Keratinocyte (primary cell): ENCODE measurements at regions not wholly inside any gene's neighbourhood (a gene's known extent, or its start where the extent isn't known, plus 50 kb on each side); places are given as distances from the start of the nearest gene placed in this dataset.

ENCODE experiments used
- DNase-seq: peaks from one replicate; pipeline ENCODE4 v3.0.0-alpha.2; 2011; ENCODE audit warnings: low read depth, missing footprints, low spot score
- FAIRE-seq: peaks from 2 replicates; lab custom pipeline; 2011; peaks lifted over from hg19 to GRCh38; lab: Jason Lieb, UNC
- H2AFZ ChIP-seq: 2 replicates; pipeline ENCODE4 v1.6.0; 2012; ENCODE audit warnings: low read length, control low read depth, inconsistent platforms; ENCODE audit not compliant: control insufficient read depth
- H3K27ac ChIP-seq: 2 replicates; pipeline ENCODE4 v1.5.1; 2011; ENCODE audit warnings: low read length; ENCODE audit not compliant: control insufficient read depth, insufficient read depth
- H3K27me3 ChIP-seq: 3 replicates; pipeline ENCODE4 v1.6.0; 2011; ENCODE audit warnings: low read length; ENCODE audit not compliant: control insufficient read depth, insufficient read depth; ENCODE audit errors: extremely low read depth
- H3K36me3 ChIP-seq, 2 experiments: 2 replicates in 1 of 2; 3 replicates in 1 of 2; pipeline ENCODE4 v1.5.1; 2011; ENCODE audit warnings: low read length in 2 of 2, mild to moderate bottlenecking in 1 of 2; ENCODE audit not compliant: control insufficient read depth in 2 of 2, insufficient read depth in 2 of 2; ENCODE audit errors: extremely low read depth in 1 of 2
- H3K4me1 ChIP-seq: 3 replicates; pipeline ENCODE4 v1.5.1; 2011; ENCODE audit warnings: low read length; ENCODE audit not compliant: control insufficient read depth, insufficient read depth; ENCODE audit errors: extremely low read depth
- H3K4me2 ChIP-seq: 3 replicates; pipeline ENCODE4 v1.6.0; 2011; ENCODE audit warnings: low read depth, low read length; ENCODE audit not compliant: control insufficient read depth, insufficient read depth; ENCODE audit errors: extremely low read depth
- H3K4me3 ChIP-seq, 3 experiments: fragments of 200-600 bp in 1 of 3; sonication (generic) in 1 of 3; 2 replicates in 2 of 3; 3 replicates in 1 of 3; pipeline ENCODE4 v1.5.1; 2011 to 2016; ENCODE audit warnings: low read length in 3 of 3, mild to moderate bottlenecking in 3 of 3, control low read depth in 2 of 3, inconsistent platforms in 1 of 3, low read depth in 1 of 3, mixed read lengths in 1 of 3, mixed run types in 1 of 3, moderate library complexity in 1 of 3; ENCODE audit not compliant: control insufficient read depth in 2 of 3, insufficient read depth in 2 of 3; ENCODE audit errors: extremely low read depth in 1 of 3
- H3K79me2 ChIP-seq: 2 replicates; pipeline ENCODE4 v1.6.0; 2012; ENCODE audit warnings: low read length; ENCODE audit not compliant: control insufficient read depth, insufficient read depth
- H3K9ac ChIP-seq: 3 replicates; pipeline ENCODE4 v1.6.0; 2011; ENCODE audit warnings: low read length; ENCODE audit not compliant: control insufficient read depth, insufficient read depth; ENCODE audit errors: extremely low read depth
- H3K9me1 ChIP-seq: 3 replicates; pipeline ENCODE4 v1.6.0; 2011; ENCODE audit warnings: low read length; ENCODE audit not compliant: control insufficient read depth, insufficient read depth; ENCODE audit errors: extremely low read depth
- H3K9me3 ChIP-seq: 2 replicates; pipeline ENCODE4 v1.5.1; 2012; ENCODE audit warnings: low read depth, low read length; ENCODE audit not compliant: control insufficient read depth
- H4K20me1 ChIP-seq: 3 replicates; pipeline ENCODE4 v1.6.0; 2011; ENCODE audit warnings: low read length; ENCODE audit not compliant: control insufficient read depth, insufficient read depth; ENCODE audit errors: extremely low read depth
- CTCF ChIP-seq, 3 experiments: IDR thresholded peaks in 1 of 3; conservative IDR thresholded peaks in 1 of 3; optimal IDR thresholded peaks in 1 of 3; 2 replicates in 2 of 3; 3 replicates in 1 of 3; pipeline versions ENCODE3 to v1.5.1; 2011; ENCODE audit warnings: low read length in 3 of 3, mild to moderate bottlenecking in 3 of 3, moderate library complexity in 2 of 3, control low read depth in 1 of 3, inconsistent platforms in 1 of 3; ENCODE audit not compliant: insufficient read depth in 2 of 3; ENCODE audit errors: extremely low read depth in 1 of 3
- EZH2 ChIP-seq: IDR thresholded peaks from one replicate; pipeline ENCODE4 v1.6.1; 2012; ENCODE audit warnings: inconsistent platforms, mild to moderate bottlenecking, low read length, moderate library complexity
- dilution Hi-C: fragments of 300-500 bp; cut with MboI; formaldehyde crosslinking; loops from one replicate; pipeline ENCODE4 v1.7.0; 2020; ENCODE audit warnings: low sequenced_read_pairs; ENCODE audit not compliant: extremely low pct_ligation_motif_present

GRCh38 chr9:17876687-17877086, 297.8 kb downstream of the SH3GL2 start:
- Histone ChIP-seq H3K9ac (no peak overlapping the region), H3K36me3 (no peaks in the 10 kb centered on the region), H3K4me2 (no peak overlapping the region), H3K79me2 (no peaks in the 10 kb centered on the region), H2AFZ (no peak overlapping the region), H4K20me1 (no peaks in the 10 kb centered on the region), H3K9me1 (no peaks in the 10 kb centered on the region), H3K4me3 (no peak overlapping the region), H3K9me3 (no peaks in the 10 kb centered on the region), H3K4me1 (no peaks in the 10 kb centered on the region), H3K27ac (no peak overlapping the region), H3K27me3 (no peaks in the 10 kb centered on the region)
- FAIRE-seq (no peak), DNase-seq (no peak)
- dilution Hi-C loops: no loop called here
- no peak for TF ChIP-seq CTCF (optimal IDR thresholded peaks at IDR 0.05 in 1 of 3, IDR thresholded peaks at IDR 0.05 in 1 of 3, conservative IDR thresholded peaks at IDR 0.05 in 1 of 3; ENCODE audit: extremely low read depth in 1 of 3, insufficient read depth in 2 of 3, low read length in 3 of 3)
- no peak for TF ChIP-seq EZH2

GRCh38 chr9:17878810-17879370, 300.0 kb downstream of the SH3GL2 start:
- no peak overlapping the region for H3K4me2 ChIP-seq
- H3K4me3 ChIP-seq: no peak overlapping the region
- H3K9ac ChIP-seq: no peak overlapping the region
- no peaks in the 10 kb centered on the region for H3K27me3 ChIP-seq
- DNase-seq (no peak), FAIRE-seq (no peak)
- dilution Hi-C loops: no loop called here
- no peaks in the 10 kb centered on the region for H4K20me1 ChIP-seq
- H3K4me1 ChIP-seq: no peaks in the 10 kb centered on the region
- H3K27ac ChIP-seq: no peak overlapping the region
- TF ChIP-seq CTCF (optimal IDR thresholded peaks at IDR 0.05 in 1 of 3, IDR thresholded peaks at IDR 0.05 in 1 of 3, conservative IDR thresholded peaks at IDR 0.05 in 1 of 3; ENCODE audit: extremely low read depth in 1 of 3, insufficient read depth in 2 of 3, low read length in 3 of 3) (no peak), EZH2 (no peak)
- H3K36me3 ChIP-seq: no peaks in the 10 kb centered on the region
- H3K79me2 ChIP-seq: no peaks in the 10 kb centered on the region
- H2AFZ ChIP-seq: no peak overlapping the region
- no peaks in the 10 kb centered on the region for H3K9me3 ChIP-seq
- no peaks in the 10 kb centered on the region for H3K9me1 ChIP-seq
